HUES48 (cell line): ENCODE measurements at regions not wholly inside any gene's neighbourhood (a gene's known extent, or its start where the extent isn't known, plus 50 kb on each side); places are given as distances from the start of the nearest gene placed in this dataset.
"Not testable (repeated sequence)": the region's sequence is repeated elsewhere in the genome, so short reads cannot be mapped to it uniquely, and the experiment has no call there.

ENCODE experiments used
- H3K27ac ChIP-seq: one replicate; pipeline ENCODE4 v1.7.0; 2013; ENCODE audit warnings: low read depth, low read length, inconsistent platforms
- H3K27me3 ChIP-seq: 2 replicates; pipeline ENCODE4 v1.6.1; 2013; ENCODE audit warnings: mild to moderate bottlenecking, low read length; ENCODE audit not compliant: control insufficient read depth, insufficient read depth
- H3K36me3 ChIP-seq: 2 replicates; pipeline ENCODE4 v1.6.1; 2013; ENCODE audit warnings: low read length; ENCODE audit not compliant: control insufficient read depth, insufficient read depth
- H3K4me1 ChIP-seq: 2 replicates; pipeline ENCODE4 v1.6.1; 2013; ENCODE audit warnings: mild to moderate bottlenecking, low read length; ENCODE audit not compliant: control insufficient read depth, insufficient read depth
- H3K4me3 ChIP-seq: 2 replicates; pipeline ENCODE4 v1.5.1; 2013; ENCODE audit warnings: mild to moderate bottlenecking, low read depth, low read length
- H3K9ac ChIP-seq: 2 replicates; pipeline ENCODE4 v1.6.1; 2013; ENCODE audit warnings: mild to moderate bottlenecking, low read depth, low read length, moderate library complexity
- H3K9me3 ChIP-seq: 2 replicates; pipeline ENCODE4 v1.6.1; 2013; ENCODE audit warnings: low read length; ENCODE audit not compliant: control insufficient read depth, insufficient read depth

DNA sequence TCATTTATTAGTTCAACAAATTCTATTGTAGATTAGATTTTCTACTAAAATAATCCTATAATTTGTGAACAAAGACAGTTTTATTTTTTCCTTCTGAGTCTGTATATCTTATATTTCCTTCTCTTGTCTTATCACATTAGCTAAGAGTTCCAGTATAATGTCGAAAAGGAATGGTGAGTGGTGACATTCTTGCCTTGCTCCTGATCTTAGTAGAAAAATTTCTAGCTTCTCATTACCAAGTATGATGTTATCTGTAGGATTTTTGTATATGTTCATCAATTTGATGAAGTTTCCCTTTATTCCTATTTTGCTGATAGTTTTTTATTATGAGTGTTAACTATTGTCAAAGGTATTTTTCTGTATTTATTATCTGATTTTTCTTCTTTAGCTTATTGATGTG lies 756.6 kb upstream of the BCHE start:
- Histone ChIP-seq H3K27me3 (no peaks in the 10 kb centered on the region), H3K4me1 (no peaks in the 10 kb centered on the region), H3K27ac (no peak overlapping the region), H3K9me3 (no peaks in the 10 kb centered on the region), H3K9ac (no peak overlapping the region), H3K36me3 (no peaks in the 10 kb centered on the region), H3K4me3 (no peak overlapping the region)

DNA sequence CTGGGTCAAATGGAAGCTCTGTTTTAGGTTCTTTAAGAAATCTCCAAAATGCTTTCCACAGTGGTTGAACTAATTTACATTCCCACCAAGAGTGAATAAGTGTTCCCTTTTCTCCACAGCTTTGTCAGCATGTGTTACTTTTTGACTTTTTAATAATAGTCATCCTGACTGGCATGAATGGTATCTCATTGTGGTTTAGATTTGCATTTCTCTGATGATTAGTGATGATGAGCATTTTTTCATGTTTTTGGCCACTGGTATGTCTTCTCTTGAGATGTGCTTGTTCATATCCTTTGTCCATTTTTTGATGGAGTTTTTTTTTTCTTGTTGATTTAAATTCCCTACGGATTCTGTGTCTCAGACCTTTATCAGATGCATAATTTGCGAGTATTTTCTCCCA lies 745.0 kb upstream of the BCHE start:
- no peak overlapping the region for H3K27ac ChIP-seq
- H3K27me3 ChIP-seq = no peaks in the 10 kb centered on the region
- H3K9ac ChIP-seq = no peak overlapping the region
- H3K36me3 ChIP-seq = no peaks in the 10 kb centered on the region
- H3K9me3 ChIP-seq = no peaks in the 10 kb centered on the region
- H3K4me3 ChIP-seq = no peak overlapping the region
- no peaks in the 10 kb centered on the region for H3K4me1 ChIP-seq

DNA sequence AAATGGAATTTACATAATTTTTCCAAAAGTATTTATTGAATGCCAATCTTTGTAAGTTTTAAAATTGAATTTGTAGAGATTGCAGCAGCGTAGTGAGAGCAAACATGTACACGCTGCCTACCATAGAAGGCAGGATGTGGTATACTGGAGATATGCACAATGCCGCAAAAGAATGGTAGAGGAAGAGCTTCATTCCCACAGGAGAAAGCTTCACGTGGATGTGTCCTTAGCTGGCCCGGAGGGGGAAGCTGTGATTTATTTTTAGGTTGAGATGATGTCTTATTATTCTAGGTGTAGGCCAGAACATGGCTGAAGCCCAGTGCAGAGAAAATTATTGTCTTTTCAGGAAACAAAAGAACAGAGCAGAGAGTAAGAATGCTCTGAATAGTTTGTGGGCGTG lies 743.3 kb upstream of the BCHE start:
- no peak overlapping the region for H3K27ac ChIP-seq
- H3K4me3 ChIP-seq = no peak overlapping the region
- H3K4me1 ChIP-seq = no peaks in the 10 kb centered on the region
- H3K36me3 ChIP-seq = no peaks in the 10 kb centered on the region
- no peaks in the 10 kb centered on the region for H3K9me3 ChIP-seq
- no peak overlapping the region for H3K9ac ChIP-seq
- no peaks in the 10 kb centered on the region for H3K27me3 ChIP-seq

DNA sequence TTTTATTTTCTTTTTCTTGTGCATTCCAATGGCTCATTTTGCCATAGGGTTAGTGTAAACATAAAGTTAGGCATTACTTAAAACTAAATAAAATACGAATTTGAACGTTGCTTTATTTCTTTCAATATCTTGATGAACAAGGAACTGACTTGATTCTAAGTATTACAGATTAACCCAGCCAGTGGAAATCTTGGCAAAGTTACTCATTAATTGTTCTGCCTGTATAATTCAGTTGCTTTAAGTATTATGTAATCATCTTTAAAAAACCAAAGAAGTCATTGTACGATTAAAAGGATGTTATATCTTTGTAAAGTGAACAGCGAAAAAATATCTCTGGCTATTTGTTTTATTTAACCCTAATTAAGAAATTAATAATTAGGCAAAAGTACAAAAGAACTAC lies 737.9 kb upstream of the BCHE start:
- H3K4me1 ChIP-seq = no peaks in the 10 kb centered on the region
- no peak overlapping the region for H3K9ac ChIP-seq
- H3K27me3 ChIP-seq = no peaks in the 10 kb centered on the region
- H3K4me3 ChIP-seq = no peak overlapping the region
- H3K9me3 ChIP-seq = peaks cover 9% of the 10 kb centered on the region; the same call in 1 of the 2 replicates
- no peaks in the 10 kb centered on the region for H3K36me3 ChIP-seq
- H3K27ac ChIP-seq = no peak overlapping the region

- H3K4me1 ChIP-seq, H3K27ac ChIP-seq, H3K9ac ChIP-seq: not testable (repeated sequence)
These were observed 734.5 kb upstream of the BCHE start for GRCh38 chr3:166571686-166572085.

DNA sequence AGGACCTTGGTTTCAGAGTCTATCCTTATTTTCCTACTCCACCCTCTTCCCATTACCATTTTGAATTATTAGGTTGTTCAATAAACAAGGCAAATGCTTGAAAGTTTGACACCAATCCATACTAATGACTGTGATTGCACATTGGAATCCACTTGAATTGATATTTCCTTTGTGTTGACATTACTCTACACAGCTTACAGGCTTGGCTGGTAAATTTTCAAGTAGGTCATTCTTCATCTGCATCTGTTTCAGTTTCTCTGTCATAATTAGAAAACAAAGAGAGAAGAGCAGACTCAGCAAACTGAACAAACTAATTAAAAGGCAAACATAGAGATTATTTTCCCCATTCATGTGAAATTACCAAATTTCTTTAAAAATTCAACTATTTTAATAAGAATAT lies 732.9 kb upstream of the BCHE start:
- Histone ChIP-seq H3K36me3 (no peaks in the 10 kb centered on the region), H3K27me3 (no peaks in the 10 kb centered on the region), H3K9ac (no peak overlapping the region), H3K4me1 (no peaks in the 10 kb centered on the region), H3K4me3 (no peak overlapping the region), H3K27ac (no peak overlapping the region), H3K9me3 (peaks cover 9% of the 10 kb centered on the region; the same call in 1 of the 2 replicates)

More at GRCh38 chr3:166571686-166572085, 734.5 kb upstream of the BCHE start:
- not testable (repeated sequence) for H3K27me3 ChIP-seq, H3K4me3 ChIP-seq, H3K9me3 ChIP-seq, H3K36me3 ChIP-seq

DNA sequence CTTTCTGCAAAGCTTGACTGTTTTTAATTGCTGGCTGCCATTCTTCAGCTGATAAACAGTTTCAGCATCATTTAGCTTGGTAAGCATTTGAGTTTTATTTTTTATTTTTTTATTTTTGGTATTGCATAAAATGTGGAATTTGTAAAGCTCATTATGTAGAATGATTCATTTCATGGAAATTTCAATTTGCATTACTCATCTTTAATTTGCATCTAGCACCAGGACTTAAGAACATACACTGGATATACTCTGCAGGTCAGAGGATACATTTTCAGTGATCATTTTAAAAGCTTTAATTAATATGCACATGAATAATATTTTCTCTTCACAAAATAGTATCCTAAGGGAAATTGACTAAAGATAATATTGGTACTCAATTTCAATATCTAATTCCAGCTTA lies 732.4 kb upstream of the BCHE start:
- Histone ChIP-seq H3K9ac (no peak overlapping the region), H3K36me3 (no peaks in the 10 kb centered on the region), H3K4me1 (no peaks in the 10 kb centered on the region), H3K9me3 (peaks cover 9% of the 10 kb centered on the region; the same call in 1 of the 2 replicates), H3K27ac (no peak overlapping the region), H3K4me3 (no peak overlapping the region), H3K27me3 (no peaks in the 10 kb centered on the region)

- Histone ChIP-seq H3K36me3 (no peaks in the 10 kb centered on the region), H3K9ac (no peak overlapping the region), H3K27ac (no peak overlapping the region), H3K27me3 (no peaks in the 10 kb centered on the region), H3K9me3 (no peaks in the 10 kb centered on the region), H3K4me3 (no peak overlapping the region), H3K4me1 (no peaks in the 10 kb centered on the region)
These were observed 723.0 kb upstream of the BCHE start for GRCh38 chr3:166560253-166560652.

DNA sequence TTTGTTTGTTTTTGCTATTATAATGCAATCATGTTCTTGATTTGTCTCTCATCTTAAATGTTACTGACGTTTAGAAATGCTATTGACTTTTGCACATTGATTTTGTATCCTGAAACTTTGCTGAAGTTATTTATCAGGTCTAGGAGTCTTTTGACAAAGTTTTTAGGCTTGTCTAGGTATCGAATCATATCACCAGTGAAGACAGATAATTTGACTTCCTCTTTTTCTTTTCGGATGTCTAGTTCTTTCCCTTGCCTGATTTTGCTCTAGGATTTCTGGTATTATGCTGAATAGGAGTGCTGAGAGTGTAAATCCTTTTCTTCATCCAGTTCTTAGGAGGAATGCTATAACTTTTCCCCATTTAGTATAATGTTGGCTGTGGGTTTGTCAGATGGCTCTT lies 719.7 kb upstream of the BCHE start:
- Histone ChIP-seq H3K9me3 (no peaks in the 10 kb centered on the region), H3K9ac (no peak overlapping the region), H3K27me3 (no peaks in the 10 kb centered on the region), H3K36me3 (no peaks in the 10 kb centered on the region), H3K4me3 (no peak overlapping the region), H3K27ac (no peak overlapping the region), H3K4me1 (no peaks in the 10 kb centered on the region)

DNA sequence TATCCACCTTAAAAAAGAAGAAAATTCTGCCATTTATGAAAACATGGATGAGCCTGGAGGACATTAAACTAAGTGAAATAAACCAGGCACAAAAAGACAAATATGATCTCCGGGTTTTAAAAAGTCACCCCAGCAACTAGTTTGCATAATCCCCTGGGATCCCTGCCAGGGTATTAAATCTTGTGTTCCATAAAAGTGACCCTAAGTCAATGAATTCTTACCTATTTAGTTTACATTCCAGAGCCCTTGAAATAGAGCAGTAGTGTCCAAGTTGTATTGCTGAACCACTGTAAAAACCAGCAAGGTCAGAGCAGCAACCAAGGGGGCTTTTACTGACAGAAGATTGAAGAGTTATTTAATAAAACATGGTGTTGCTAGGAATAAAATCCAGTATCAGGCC lies 716.8 kb upstream of the BCHE start:
- no peak overlapping the region for H3K9ac ChIP-seq

DNA sequence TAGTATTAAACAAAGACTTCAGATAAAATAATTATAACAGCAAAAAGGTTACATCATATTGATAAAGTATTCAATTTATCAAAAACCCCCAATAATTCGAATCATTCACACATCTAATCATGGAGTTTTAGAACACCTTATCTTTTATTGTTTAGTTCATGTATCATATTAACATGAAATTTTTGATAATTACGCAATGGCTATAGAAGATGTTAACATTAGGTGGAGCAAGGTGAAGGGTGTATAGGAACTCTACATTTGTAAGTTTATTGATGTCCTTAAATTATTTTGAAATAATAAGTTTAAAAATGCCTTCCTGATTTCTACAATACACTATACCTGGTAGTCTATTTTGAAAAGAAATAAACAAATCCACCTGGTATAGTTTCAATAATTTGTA lies 696.5 kb upstream of the BCHE start:
- Histone ChIP-seq H3K9ac (no peak overlapping the region), H3K4me1 (no peaks in the 10 kb centered on the region), H3K27me3 (no peaks in the 10 kb centered on the region), H3K36me3 (no peaks in the 10 kb centered on the region), H3K27ac (no peak overlapping the region), H3K4me3 (no peak overlapping the region), H3K9me3 (peaks cover 16% of the 10 kb centered on the region)

More for the DNA sequence above, 716.8 kb upstream of the BCHE start:
- Histone ChIP-seq H3K9me3 (no peaks in the 10 kb centered on the region), H3K27ac (no peak overlapping the region), H3K27me3 (no peaks in the 10 kb centered on the region), H3K4me3 (no peak overlapping the region), H3K36me3 (no peaks in the 10 kb centered on the region), H3K4me1 (no peaks in the 10 kb centered on the region)

DNA sequence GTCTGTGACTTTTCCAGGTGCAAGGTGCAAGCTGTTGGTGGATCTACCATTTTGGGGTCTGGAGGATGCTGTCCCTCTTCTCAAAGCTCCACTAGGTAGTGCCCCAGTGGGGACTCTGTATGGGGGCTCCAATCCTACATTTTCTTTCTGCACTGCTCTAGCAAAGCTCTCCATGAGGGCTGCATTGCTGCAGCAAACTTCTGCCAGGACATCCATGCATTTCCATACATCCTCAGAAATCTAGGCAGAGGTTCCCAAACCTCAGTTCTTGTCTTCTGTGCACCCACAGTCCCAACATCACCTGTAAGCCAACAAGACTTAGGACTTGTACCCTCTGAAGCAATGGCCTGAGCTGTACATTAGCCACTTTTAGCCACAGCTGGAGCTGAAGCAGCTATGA lies 694.5 kb upstream of the BCHE start:
- Histone ChIP-seq H3K9me3 (peaks cover 16% of the 10 kb centered on the region), H3K9ac (no peak overlapping the region), H3K4me3 (no peak overlapping the region), H3K36me3 (no peaks in the 10 kb centered on the region), H3K27ac (no peak overlapping the region), H3K4me1 (no peaks in the 10 kb centered on the region), H3K27me3 (no peaks in the 10 kb centered on the region)
